Transverse colon (tissue), 4 donors: ENCODE measurements at regions not wholly inside any gene's neighbourhood (a gene's known extent, or its start where the extent isn't known, plus 50 kb on each side); places are given as distances from the start of the nearest gene placed in this dataset.

ENCODE experiments used
- DNase-seq: peaks from one replicate; pipeline ENCODE4 v3.0.0-alpha.2; 2019
- H3K27ac ChIP-seq, 4 donors: fragments of 200-600 bp; sonication (generic); 2 replicates each; pipeline ENCODE4 v1.5.1; 2016 to 2018; ENCODE audit warnings: inconsistent platforms in 4 of 4
- H3K27me3 ChIP-seq: fragments of 200-600 bp; sonication (generic); 2 replicates; pipeline ENCODE4 v1.5.1; 2017; ENCODE audit warnings: inconsistent platforms
- H3K36me3 ChIP-seq, 4 donors: fragments of 200-600 bp; sonication (generic); 2 replicates each; pipeline ENCODE4 v1.5.1; 2017 to 2019; ENCODE audit warnings: inconsistent platforms in 4 of 4
- H3K4me1 ChIP-seq, 4 donors: fragments of 200-600 bp; sonication (generic); 2 replicates each; pipeline ENCODE4 v1.5.1; 2017 to 2020; ENCODE audit warnings: inconsistent platforms in 4 of 4
- H3K4me3 ChIP-seq, 4 donors: fragments of 200-600 bp; sonication (generic); 1 replicate in 1 of 4; 2 replicates in 3 of 4; pipeline versions ENCODE4 v1.5.1 to v1.6.1; 2017 to 2019; ENCODE audit warnings: inconsistent platforms in 4 of 4
- H3K9me3 ChIP-seq, 2 donors: fragments of 200-600 bp; sonication (generic); 2 replicates each; pipeline ENCODE4 v1.5.1; 2017 to 2019; ENCODE audit warnings: inconsistent platforms in 2 of 2
- CTCF ChIP-seq, 5 experiments: fragments of 200-600 bp in 3 of 5; fragments of 450-650 bp in 2 of 5; sonication (generic) in 3 of 5; IDR thresholded peaks; 1 replicate in 2 of 5; 2 replicates in 3 of 5; pipeline ENCODE4 v1.5.1; 2016 to 2017; ENCODE audit warnings: antibody characterized with exemption in 5 of 5, inconsistent platforms in 3 of 5, mild to moderate bottlenecking in 2 of 5, moderate library complexity in 1 of 5
- EP300 ChIP-seq: sonication (generic); formaldehyde crosslinking; IDR thresholded peaks from one replicate; pipeline ENCODE4 v1.6.1; 2017; ENCODE audit warnings: antibody characterized with exemption, low read depth
- POLR2A ChIP-seq: fragments of 450-650 bp; IDR thresholded peaks from one replicate; pipeline ENCODE4 v1.6.1; 2016; ENCODE audit warnings: antibody characterized with exemption, mild to moderate bottlenecking, moderate library complexity
- POLR2AphosphoS5 ChIP-seq, 3 donors: sonication (generic); formaldehyde crosslinking; IDR thresholded peaks; one replicate each; pipeline ENCODE4 v1.6.1; 2016; ENCODE audit warnings: antibody characterized with exemption in 3 of 3
- WGBS, 2 donors: methylation state at CpG; one replicate each; pipeline ENCODE4 v1.1.5; 2018; ENCODE audit warnings: low coverage in 1 of 2; 5-methylcytosine and 5-hydroxymethylcytosine counted together
- in situ Hi-C, 4 donors: fragments of 200-750 bp; cut with MboI; loops; one replicate each; pipeline versions ENCODE4 v1.15.0 to v1.15.1; 2017; ENCODE audit warnings: low sequenced_read_pairs in 3 of 4, low pct_ligation_motif_present in 1 of 4, low pct_unique_long_range_greater_than_20kb in 1 of 4
- intact Hi-C: fragments of 100-400 bp; cut with DNase I; formaldehyde crosslinking; loops from one replicate; pipeline ENCODE4 v1.15.1; 2023; ENCODE audit warnings: low total_unique reads

GRCh38 chr14:97299661-97300060 is 502.5 kb downstream of the VRK1 start:
- no peak overlapping the region for H3K27ac ChIP-seq
- no peaks in the 10 kb centered on the region for H3K36me3 ChIP-seq
- 20 to 51% methylated on average over 1 to 3 of the region's 3 CpGs for WGBS, 2 donors
- intact Hi-C loops: no loop called here
- H3K27me3 ChIP-seq: peaks cover 24% of the 10 kb centered on the region
- H3K4me1 ChIP-seq: no peaks in the 10 kb centered on the region
- DNase-seq: no peak
- TF ChIP-seq POLR2AphosphoS5 (IDR thresholded peaks at IDR 0.05): no peak
- TF ChIP-seq CTCF (IDR thresholded peaks at IDR 0.05): no peak
- no peak for TF ChIP-seq EP300
- TF ChIP-seq POLR2A: no peak
- in situ Hi-C loops: no loop called here
- H3K4me3 ChIP-seq: no peak overlapping the region
- no peaks in the 10 kb centered on the region for H3K9me3 ChIP-seq

- in situ Hi-C loops: no loop called here
These were observed 504.9 kb downstream of the VRK1 start for GRCh38 chr14:97301931-97302559.

GRCh38 chr14:97306133-97306759 is 509.1 kb downstream of the VRK1 start:
- H3K27me3 ChIP-seq: no peaks in the 10 kb centered on the region
- H3K36me3 ChIP-seq: no peaks in the 10 kb centered on the region
- no peaks in the 10 kb centered on the region for H3K4me1 ChIP-seq
- intact Hi-C loops (no loop called here), in situ Hi-C loops (no loop called here)
- no peak for TF ChIP-seq EP300
- WGBS, 2 donors: 60 to 72% methylated on average over 3 of the region's 3 CpGs
- no peaks in the 10 kb centered on the region for H3K9me3 ChIP-seq
- no peak overlapping the region for H3K4me3 ChIP-seq
- no peak overlapping the region for H3K27ac ChIP-seq
- no peak for DNase-seq

More at GRCh38 chr14:97301931-97302559, 504.9 kb downstream of the VRK1 start:
- Histone ChIP-seq H3K36me3 (no peaks in the 10 kb centered on the region), H3K4me1 (no peaks in the 10 kb centered on the region), H3K27me3 (peaks cover 18% of the 10 kb centered on the region), H3K9me3 (no peaks in the 10 kb centered on the region), H3K27ac (no peak overlapping the region), H3K4me3 (no peak overlapping the region)
- DNase-seq: no peak
- intact Hi-C loops: no loop called here
- TF ChIP-seq POLR2A: no peak
- TF ChIP-seq EP300: no peak
- TF ChIP-seq POLR2AphosphoS5 (IDR thresholded peaks at IDR 0.05): no peak
- TF ChIP-seq CTCF (IDR thresholded peaks at IDR 0.05): no peak
- 45% methylated on average over 4 of the region's 4 CpGs; no CpG with 5 or more reads in 1 of the 2 donors for WGBS, 2 donors

- in situ Hi-C loops (no loop called here), intact Hi-C loops (no loop called here)
- no peak for DNase-seq
- no peaks in the 10 kb centered on the region for H3K4me1 ChIP-seq
- H3K27ac ChIP-seq: no peak overlapping the region
- no peaks in the 10 kb centered on the region for H3K27me3 ChIP-seq
- H3K36me3 ChIP-seq: no peaks in the 10 kb centered on the region
- 52 to 60% methylated on average over 4 of the region's 4 CpGs for WGBS, 2 donors
- no peaks in the 10 kb centered on the region for H3K9me3 ChIP-seq
- H3K4me3 ChIP-seq: no peak overlapping the region
- TF ChIP-seq POLR2AphosphoS5 (IDR thresholded peaks at IDR 0.05) (no peak), POLR2A (no peak), CTCF (IDR thresholded peaks at IDR 0.05) (no peak), EP300 (no peak)
These were observed 509.6 kb downstream of the VRK1 start for GRCh38 chr14:97306760-97307246.
